MCF 10A (cell line): ENCODE measurements at regions not wholly inside any gene's neighbourhood (a gene's known extent, or its start where the extent isn't known, plus 50 kb on each side); places are given as distances from the start of the nearest gene placed in this dataset.

Experiments
- BruUV-seq: library from RNA; stranded (reverse); fragments of 400-500 nt; replicated peaks from 2 replicates; lab custom pipeline; 2021; lab: Mats Ljungman, UMichigan
- CTCF ChIA-PET: fragments of 300-600 bp; sonication (Branson Sonifier 250); formaldehyde crosslinking; extraction: SDS; loops from one replicate; lab custom pipeline; 2021; ENCODE audit warnings: antibody characterized with exemption, inconsistent platforms; lab: Yijun Ruan, JAX
- POLR2A ChIA-PET: fragments of 300-600, 350-650 bp; sonication (Branson Sonifier 250); formaldehyde crosslinking; extraction: SDS; loops from one replicate; lab custom pipeline; 2020; ENCODE audit warnings: antibody characterized with exemption, inconsistent platforms; lab: Yijun Ruan, JAX
- DNase-seq: peaks from one replicate; pipeline ENCODE4 v3.0.0-alpha.2; 2018; ENCODE audit not compliant: unreplicated experiment
- H3K27ac Mint-ChIP-seq: one replicate; pipeline ENCODE4 v1.8.0; 2022; ENCODE audit warnings: mild to moderate bottlenecking, low read depth, mixed read lengths; ENCODE audit not compliant: unreplicated experiment
- H3K27me3 Mint-ChIP-seq: one replicate; pipeline ENCODE4 v1.8.0; 2022; ENCODE audit warnings: mixed read lengths; ENCODE audit not compliant: insufficient read depth, unreplicated experiment
- H3K36me3 Mint-ChIP-seq: one replicate; pipeline ENCODE4 v1.8.0; 2022; ENCODE audit warnings: mild to moderate bottlenecking, moderate library complexity, mixed read lengths; ENCODE audit not compliant: insufficient read depth, unreplicated experiment
- H3K4me1 Mint-ChIP-seq: one replicate; pipeline ENCODE4 v1.8.0; 2022; ENCODE audit warnings: mixed read lengths; ENCODE audit not compliant: insufficient read depth, unreplicated experiment
- H3K4me3 Mint-ChIP-seq: one replicate; pipeline ENCODE4 v1.8.0; 2022; ENCODE audit warnings: mild to moderate bottlenecking, moderate library complexity, mixed read lengths; ENCODE audit not compliant: unreplicated experiment
- H3K9me3 Mint-ChIP-seq: one replicate; pipeline ENCODE4 v1.8.0; 2022; ENCODE audit warnings: mixed read lengths; ENCODE audit not compliant: unreplicated experiment
- intact Hi-C: fragments of 100-400 bp; cut with micrococcal nuclease; formaldehyde crosslinking; loops from 2 replicates; pipeline ENCODE4 v1.14.1; 2022
- TF ChIP-seq, protein P1 (sequence below): fragments of 200-600 bp; IDR thresholded peaks from one replicate; pipeline ENCODE4 v1.8.0; 2022; ENCODE audit warnings: antibody characterized with exemption, mild to moderate bottlenecking; ENCODE audit not compliant: unreplicated experiment

DNA sequence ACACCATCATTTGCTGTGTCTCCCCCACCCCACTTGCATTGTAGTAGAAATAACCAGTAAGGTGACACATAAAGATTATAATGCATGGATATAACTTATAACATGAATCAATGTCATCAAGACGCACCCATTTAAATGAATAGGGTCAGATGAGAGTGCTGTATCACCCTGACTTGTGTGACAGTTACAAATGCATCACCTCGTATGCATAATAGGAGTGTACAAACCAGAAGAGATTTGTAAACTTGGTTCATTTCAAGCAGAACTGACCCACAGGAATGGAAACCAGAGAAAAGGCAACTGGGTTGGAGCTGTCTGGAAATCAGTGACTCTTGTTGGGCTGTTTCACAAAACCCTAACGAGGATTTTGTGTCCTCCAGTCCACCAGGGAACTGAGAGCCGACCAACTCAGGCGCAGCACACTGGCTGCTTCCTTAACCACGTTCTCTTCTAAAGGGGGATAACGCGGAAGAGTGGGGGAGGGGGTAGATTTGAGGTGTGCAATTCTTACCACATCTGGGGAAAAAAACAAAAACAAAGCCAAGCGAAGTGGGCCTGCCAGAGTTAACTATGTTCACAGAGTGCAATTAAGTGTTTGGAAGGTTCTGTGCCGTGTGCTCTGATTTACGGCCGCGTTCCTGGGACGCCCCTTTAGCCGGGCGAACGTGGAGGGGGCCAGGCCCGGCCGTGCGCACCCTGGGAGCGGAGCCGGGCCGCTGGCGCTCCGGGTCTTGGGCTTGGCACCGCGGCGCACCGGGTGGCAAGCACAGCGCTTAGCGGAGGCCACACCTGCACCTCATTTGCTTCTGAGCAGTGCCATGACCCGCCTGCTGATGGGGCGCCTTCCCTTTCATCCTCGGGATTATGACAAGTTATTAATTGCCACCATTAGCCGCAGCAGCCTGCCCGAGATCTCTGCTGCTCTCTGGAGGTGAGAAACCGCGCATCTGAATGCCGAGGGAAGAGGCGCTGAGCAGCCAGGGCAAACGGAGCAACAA, 248.8 kb upstream of the FOXD3 start:
- intact Hi-C loops = no loop called here
- H3K36me3 Mint-ChIP-seq = no peaks in the 10 kb centered on the region
- peaks cover 4% of the 10 kb centered on the region for H3K4me1 Mint-ChIP-seq
- no peak overlapping the region for H3K4me3 Mint-ChIP-seq
- no peaks in the 10 kb centered on the region for H3K27me3 Mint-ChIP-seq
- peaks cover 7% of the 10 kb centered on the region for H3K9me3 Mint-ChIP-seq
- BruUV-seq = no TSS peak
- DNase-seq = no peak
- POLR2A ChIA-PET = no interaction called here
- TF ChIP-seq, protein P1, sequence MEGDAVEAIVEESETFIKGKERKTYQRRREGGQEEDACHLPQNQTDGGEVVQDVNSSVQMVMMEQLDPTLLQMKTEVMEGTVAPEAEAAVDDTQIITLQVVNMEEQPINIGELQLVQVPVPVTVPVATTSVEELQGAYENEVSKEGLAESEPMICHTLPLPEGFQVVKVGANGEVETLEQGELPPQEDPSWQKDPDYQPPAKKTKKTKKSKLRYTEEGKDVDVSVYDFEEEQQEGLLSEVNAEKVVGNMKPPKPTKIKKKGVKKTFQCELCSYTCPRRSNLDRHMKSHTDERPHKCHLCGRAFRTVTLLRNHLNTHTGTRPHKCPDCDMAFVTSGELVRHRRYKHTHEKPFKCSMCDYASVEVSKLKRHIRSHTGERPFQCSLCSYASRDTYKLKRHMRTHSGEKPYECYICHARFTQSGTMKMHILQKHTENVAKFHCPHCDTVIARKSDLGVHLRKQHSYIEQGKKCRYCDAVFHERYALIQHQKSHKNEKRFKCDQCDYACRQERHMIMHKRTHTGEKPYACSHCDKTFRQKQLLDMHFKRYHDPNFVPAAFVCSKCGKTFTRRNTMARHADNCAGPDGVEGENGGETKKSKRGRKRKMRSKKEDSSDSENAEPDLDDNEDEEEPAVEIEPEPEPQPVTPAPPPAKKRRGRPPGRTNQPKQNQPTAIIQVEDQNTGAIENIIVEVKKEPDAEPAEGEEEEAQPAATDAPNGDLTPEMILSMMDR = no peak
- CTCF ChIA-PET = no interaction called here
- no peak overlapping the region for H3K27ac Mint-ChIP-seq

- H3K27me3 Mint-ChIP-seq = no peaks in the 10 kb centered on the region
- no peak overlapping the region for H3K27ac Mint-ChIP-seq
- no peak for DNase-seq
- POLR2A ChIA-PET = no interaction called here
- CTCF ChIA-PET = no interaction called here
- no peaks in the 10 kb centered on the region for H3K36me3 Mint-ChIP-seq
- no TSS peak for BruUV-seq
- H3K4me3 Mint-ChIP-seq = no peak overlapping the region
- intact Hi-C loops = no loop called here
- peaks cover 7% of the 10 kb centered on the region for H3K9me3 Mint-ChIP-seq
- no peaks in the 10 kb centered on the region for H3K4me1 Mint-ChIP-seq
- TF ChIP-seq, protein P1 = no peak
Measured at GRCh38 chr1:63074321-63074720, 248.0 kb upstream of the FOXD3 start.

DNA sequence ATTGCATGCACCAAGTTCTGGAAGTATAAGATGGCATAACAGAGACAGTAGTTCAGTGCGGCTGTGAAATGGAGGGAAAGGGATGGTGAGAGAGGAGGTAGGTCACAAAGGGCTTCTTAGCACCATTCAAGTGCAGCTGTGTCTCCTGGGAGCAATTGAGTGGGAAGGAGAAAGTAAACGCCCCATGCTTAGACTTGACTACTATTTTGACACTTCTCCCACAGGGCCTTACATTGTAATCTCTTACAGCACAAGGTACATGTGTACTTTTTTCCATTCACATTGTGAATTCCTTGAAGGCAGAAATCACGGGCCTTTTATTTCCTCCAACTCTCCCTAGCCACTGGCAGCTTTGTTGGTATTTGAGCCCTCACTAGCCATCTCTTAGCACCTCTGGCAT, 239.6 kb upstream of the FOXD3 start:
- no peaks in the 10 kb centered on the region for H3K9me3 Mint-ChIP-seq
- ChIA-PET POLR2A (no interaction called here), CTCF (no interaction called here)
- peaks cover 51% of the 10 kb centered on the region for H3K27me3 Mint-ChIP-seq
- H3K4me3 Mint-ChIP-seq = no peak overlapping the region
- TF ChIP-seq, protein P1 = no peak
- no peak for DNase-seq
- H3K27ac Mint-ChIP-seq = no peak overlapping the region
- intact Hi-C loops = no loop called here
- no peaks in the 10 kb centered on the region for H3K36me3 Mint-ChIP-seq
- no peaks in the 10 kb centered on the region for H3K4me1 Mint-ChIP-seq
- BruUV-seq = no TSS peak

GRCh38 chr1:63087966-63088365, 234.4 kb upstream of the FOXD3 start:
- TF ChIP-seq, protein P1 = no peak
- POLR2A ChIA-PET = no interaction called here
- no peak for DNase-seq
- Mint-ChIP-seq H3K4me1 (no peaks in the 10 kb centered on the region), H3K27ac (no peak overlapping the region), H3K9me3 (no peaks in the 10 kb centered on the region), H3K27me3 (peaks cover 82% of the 10 kb centered on the region), H3K4me3 (no peak overlapping the region), H3K36me3 (no peaks in the 10 kb centered on the region)
- BruUV-seq = no TSS peak
- CTCF ChIA-PET = interaction anchor here (0.6 kb wide), 2 partner anchors 22 to 92 kb away, joined by 3 read pairs; no protein-coding TSS in a partner anchor
- intact Hi-C loops = no loop called here
